CD4-positive, alpha-beta T cell treated with Interleukin-21 for 1 hour (primary cell): ENCODE measurements at regions not wholly inside any gene's neighbourhood (a gene's known extent, or its start where the extent isn't known, plus 50 kb on each side); places are given as distances from the start of the nearest gene placed in this dataset.
A peak's percentile ranks its signal among the peaks of the same experiment; 100 is the strongest.

Source experiments
- DNase-seq: peaks from one replicate; pipeline ENCODE4 v3.0.0-alpha.2; 2020

GRCh38 chr17:14715561-14715960 is 414.7 kb downstream of the HS3ST3B1 start:
- DNase-seq = no peak

GRCh38 chr17:14712611-14713021 is 411.7 kb downstream of the HS3ST3B1 start:
- no peak for DNase-seq

GRCh38 chr17:14704121-14704520 is 403.2 kb downstream of the HS3ST3B1 start:
- DNase-seq = no peak

- DNase-seq = no peak
Measured at GRCh38 chr17:14701886-14702285, 401.0 kb downstream of the HS3ST3B1 start.

- no peak for DNase-seq
Measured at GRCh38 chr17:14699574-14700185, 398.8 kb downstream of the HS3ST3B1 start.

GRCh38 chr17:14693382-14693781 is 392.5 kb downstream of the HS3ST3B1 start:
- DNase-seq = no peak

- DNase-seq = no peak
Measured at GRCh38 chr17:14690704-14691103, 389.8 kb downstream of the HS3ST3B1 start.

GRCh38 chr17:14688134-14688533 is 387.3 kb downstream of the HS3ST3B1 start:
- no peak for DNase-seq

GRCh38 chr17:14672830-14673229 is 371.9 kb downstream of the HS3ST3B1 start:
- DNase-seq = no peak

- no peak for DNase-seq
Measured at GRCh38 chr17:14670861-14671260, 370.0 kb downstream of the HS3ST3B1 start.

- no peak for DNase-seq
Measured at GRCh38 chr17:14664511-14664910, 363.6 kb downstream of the HS3ST3B1 start.

- DNase-seq = no peak
Measured at GRCh38 chr17:14641117-14641516, 340.2 kb downstream of the HS3ST3B1 start.

- DNase-seq = no peak
Measured at GRCh38 chr17:14637260-14637659, 336.4 kb downstream of the HS3ST3B1 start.

GRCh38 chr17:14630621-14631020 is 329.7 kb downstream of the HS3ST3B1 start:
- DNase-seq = no peak

- no peak for DNase-seq
Measured at GRCh38 chr17:14630046-14630445, 329.2 kb downstream of the HS3ST3B1 start.

GRCh38 chr17:14622615-14623101 is 321.8 kb downstream of the HS3ST3B1 start:
- no peak for DNase-seq

GRCh38 chr17:14621826-14622614 is 321.1 kb downstream of the HS3ST3B1 start:
- DNase-seq = no peak

- DNase-seq = no peak
Measured at GRCh38 chr17:14619821-14620220, 318.9 kb downstream of the HS3ST3B1 start.

GRCh38 chr17:14616528-14616927 is 315.6 kb downstream of the HS3ST3B1 start:
- no peak for DNase-seq

- peak; percentile 29 for DNase-seq
Measured at GRCh38 chr17:14605267-14605599, 304.4 kb downstream of the HS3ST3B1 start.

- DNase-seq = peak; percentile 9
Measured at GRCh38 chr17:14604591-14605266, 303.8 kb downstream of the HS3ST3B1 start.

GRCh38 chr17:14596224-14596623 is 295.3 kb downstream of the HS3ST3B1 start:
- no peak for DNase-seq

GRCh38 chr17:14595656-14596055 is 294.8 kb downstream of the HS3ST3B1 start:
- DNase-seq = no peak

- no peak for DNase-seq
Measured at GRCh38 chr17:14594690-14595089, 293.8 kb downstream of the HS3ST3B1 start.
